ENCODE measurements at regions not wholly inside any gene's neighbourhood (a gene's known extent, or its start where the extent isn't known, plus 50 kb on each side); places are given as distances from the start of the nearest gene placed in this dataset.

DNA sequence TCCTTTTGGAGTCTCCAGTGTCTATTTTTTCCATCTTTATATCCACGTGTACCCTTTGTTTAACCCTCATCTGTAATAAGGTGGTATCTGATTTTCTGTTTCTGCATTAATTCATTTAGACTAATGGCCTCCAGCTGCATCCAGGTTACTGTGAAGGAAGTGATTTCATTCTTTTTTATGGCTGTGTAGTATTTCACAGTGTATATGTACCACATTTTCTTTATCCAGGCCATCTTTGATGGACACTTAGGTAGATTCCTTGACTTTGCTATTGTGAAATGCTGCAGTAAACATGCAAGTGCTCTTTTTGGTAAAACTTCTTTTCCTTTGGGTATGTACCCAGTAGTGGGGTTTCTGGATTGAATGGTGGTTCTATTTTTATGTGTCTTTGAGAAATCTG is 128.0 kb upstream of the MTPN start:
- WGBS = 69% methylated on average over 1 of the region's 1 CpG
- H3K27ac ChIP-seq (ENCODE audit: low read depth in 1 of 2, low read length in 2 of 2) = no peak overlapping the region

DNA sequence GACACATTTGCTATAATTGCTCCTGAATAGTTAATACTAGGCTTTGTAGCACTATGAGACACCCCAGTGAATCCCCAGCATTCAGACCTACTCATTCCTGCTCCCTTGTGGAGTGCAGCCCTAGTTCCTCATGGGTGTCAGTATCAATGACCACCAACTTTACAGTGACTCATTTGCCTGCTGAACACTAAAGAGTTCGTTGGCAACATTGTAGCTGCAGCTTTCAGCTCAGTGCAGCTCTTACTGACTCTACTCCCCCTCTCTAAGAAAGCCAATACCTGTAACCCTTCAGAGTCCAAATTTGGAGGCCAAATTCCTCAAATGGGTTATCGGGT is 127.1 kb upstream of the MTPN start:
- no peaks in the 10 kb centered on the region for H3K27me3 ChIP-seq (ENCODE audit: control insufficient read depth in 4 of 4, insufficient read depth in 4 of 4, low read length in 3 of 4)
- 67% methylated on average over 2 of the region's 2 CpGs for WGBS

More for the DNA sequence above, 128.0 kb upstream of the MTPN start:
- no peak for DNase-seq (ENCODE audit: low spot score)
- Histone ChIP-seq H3K4me1 (ENCODE audit: control insufficient read depth in 4 of 4, insufficient read depth in 4 of 4, low read length in 3 of 4) (no peaks in the 10 kb centered on the region), H3K36me3 (ENCODE audit: control insufficient read depth in 4 of 4, insufficient read depth in 3 of 4, low read depth in 1 of 4, low read length in 3 of 4) (no peaks in the 10 kb centered on the region), H3K9me3 (ENCODE audit: control insufficient read depth in 4 of 4, low read length in 3 of 4) (no peaks in the 10 kb centered on the region), H3K9ac (ENCODE audit: low read depth in 1 of 2, low read length in 2 of 2) (no peak overlapping the region), H3K4me3 (ENCODE audit: low read depth in 1 of 3, low read length in 3 of 3) (no peak overlapping the region), H3K27me3 (ENCODE audit: control insufficient read depth in 4 of 4, insufficient read depth in 4 of 4, low read length in 3 of 4) (no peaks in the 10 kb centered on the region)
- TF ChIP-seq RAD21 (IDR thresholded peaks at IDR 0.05) = no peak
- TF ChIP-seq, protein P1, sequence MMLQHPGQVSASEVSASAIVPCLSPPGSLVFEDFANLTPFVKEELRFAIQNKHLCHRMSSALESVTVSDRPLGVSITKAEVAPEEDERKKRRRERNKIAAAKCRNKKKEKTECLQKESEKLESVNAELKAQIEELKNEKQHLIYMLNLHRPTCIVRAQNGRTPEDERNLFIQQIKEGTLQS (IDR thresholded peaks at IDR 0.05) = no peak
- TF ChIP-seq NR2F2 (IDR thresholded peaks at IDR 0.05) = no peak
- no peak for TF ChIP-seq HNF4A (conservative IDR thresholded peaks at IDR 0.05)
- no peak for TF ChIP-seq HNF4G (IDR thresholded peaks at IDR 0.05)
- TF ChIP-seq FOXA2 (IDR thresholded peaks at IDR 0.05) = no peak

DNA sequence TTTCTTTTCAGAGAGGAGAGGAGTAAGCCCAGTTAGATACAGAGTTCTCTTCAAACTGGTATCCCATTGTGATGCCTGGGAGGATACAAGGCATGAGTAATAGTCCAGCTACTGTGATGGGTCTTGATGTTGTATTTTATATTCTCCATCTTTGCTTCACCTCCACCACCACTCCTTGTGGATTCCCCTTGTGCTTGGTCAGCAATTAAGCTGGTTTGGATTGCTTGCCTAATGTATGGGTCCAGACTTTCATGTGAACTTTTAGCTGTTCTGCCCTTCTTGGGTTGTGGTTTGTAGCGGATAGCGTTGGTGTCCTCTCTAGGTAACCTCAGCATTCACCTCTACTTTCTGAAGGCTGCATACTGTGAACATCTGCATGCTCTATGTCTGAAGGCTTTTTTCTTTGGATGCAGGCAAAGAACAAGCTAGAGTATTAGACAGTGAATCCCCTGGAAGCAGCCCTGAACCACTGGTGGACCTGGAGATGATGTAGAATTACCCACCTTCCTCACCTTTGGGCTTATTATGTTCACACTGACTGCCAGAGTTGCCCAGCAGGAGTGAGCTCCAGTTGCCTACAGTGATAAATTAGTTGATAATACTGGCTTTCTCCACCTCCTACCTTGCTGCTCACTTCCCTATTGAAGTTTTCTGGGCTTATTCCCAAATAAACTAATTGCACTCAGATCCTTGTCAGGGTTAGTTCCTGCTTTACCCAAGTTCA is 126.5 kb upstream of the MTPN start:
- no peak for DNase-seq (ENCODE audit: low spot score)
- no peaks in the 10 kb centered on the region for H3K9me3 ChIP-seq (ENCODE audit: control insufficient read depth in 4 of 4, low read length in 3 of 4)
- 67% methylated on average over 2 of the region's 2 CpGs for WGBS
- TF ChIP-seq YY1 (IDR thresholded peaks at IDR 0.05) (no peak), SP1 (IDR thresholded peaks at IDR 0.05) (no peak), HNF4A (conservative IDR thresholded peaks at IDR 0.05) (no peak), RAD21 (IDR thresholded peaks at IDR 0.05) (no peak), EGR1 (IDR thresholded peaks at IDR 0.05; ENCODE audit: low read depth in 2 of 2) (no peak), RXRA (IDR thresholded peaks at IDR 0.05) (no peak), TAF1 (conservative IDR thresholded peaks at IDR 0.05) (no peak), NR2F2 (IDR thresholded peaks at IDR 0.05) (no peak), GABPA (IDR thresholded peaks at IDR 0.05 in 1 of 2, conservative IDR thresholded peaks at IDR 0.05 in 1 of 2) (no peak)
- TF ChIP-seq, protein P1 (IDR thresholded peaks at IDR 0.05) = no peak
- TF ChIP-seq, protein P2, sequence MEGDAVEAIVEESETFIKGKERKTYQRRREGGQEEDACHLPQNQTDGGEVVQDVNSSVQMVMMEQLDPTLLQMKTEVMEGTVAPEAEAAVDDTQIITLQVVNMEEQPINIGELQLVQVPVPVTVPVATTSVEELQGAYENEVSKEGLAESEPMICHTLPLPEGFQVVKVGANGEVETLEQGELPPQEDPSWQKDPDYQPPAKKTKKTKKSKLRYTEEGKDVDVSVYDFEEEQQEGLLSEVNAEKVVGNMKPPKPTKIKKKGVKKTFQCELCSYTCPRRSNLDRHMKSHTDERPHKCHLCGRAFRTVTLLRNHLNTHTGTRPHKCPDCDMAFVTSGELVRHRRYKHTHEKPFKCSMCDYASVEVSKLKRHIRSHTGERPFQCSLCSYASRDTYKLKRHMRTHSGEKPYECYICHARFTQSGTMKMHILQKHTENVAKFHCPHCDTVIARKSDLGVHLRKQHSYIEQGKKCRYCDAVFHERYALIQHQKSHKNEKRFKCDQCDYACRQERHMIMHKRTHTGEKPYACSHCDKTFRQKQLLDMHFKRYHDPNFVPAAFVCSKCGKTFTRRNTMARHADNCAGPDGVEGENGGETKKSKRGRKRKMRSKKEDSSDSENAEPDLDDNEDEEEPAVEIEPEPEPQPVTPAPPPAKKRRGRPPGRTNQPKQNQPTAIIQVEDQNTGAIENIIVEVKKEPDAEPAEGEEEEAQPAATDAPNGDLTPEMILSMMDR (IDR thresholded peaks at IDR 0.05; ENCODE audit: low read depth, low read length, missing input control) = no peak
- TF ChIP-seq, protein P3, sequence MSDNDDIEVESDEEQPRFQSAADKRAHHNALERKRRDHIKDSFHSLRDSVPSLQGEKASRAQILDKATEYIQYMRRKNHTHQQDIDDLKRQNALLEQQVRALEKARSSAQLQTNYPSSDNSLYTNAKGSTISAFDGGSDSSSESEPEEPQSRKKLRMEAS (IDR thresholded peaks at IDR 0.05) = no peak

More for the DNA sequence above, 127.1 kb upstream of the MTPN start:
- TF ChIP-seq EGR1 (IDR thresholded peaks at IDR 0.05; ENCODE audit: low read depth in 2 of 2) = no peak
- TF ChIP-seq, protein P2 (IDR thresholded peaks at IDR 0.05; ENCODE audit: low read depth, low read length, missing input control) = no peak
- TF ChIP-seq YY1 (IDR thresholded peaks at IDR 0.05) = no peak
- TF ChIP-seq TAF1 (conservative IDR thresholded peaks at IDR 0.05) = no peak
- TF ChIP-seq HNF4A (conservative IDR thresholded peaks at IDR 0.05) = no peak
- no peak for TF ChIP-seq FOXA1 (IDR thresholded peaks at IDR 0.05)
- no peak for TF ChIP-seq NR2F2 (IDR thresholded peaks at IDR 0.05)
- TF ChIP-seq, protein P4, sequence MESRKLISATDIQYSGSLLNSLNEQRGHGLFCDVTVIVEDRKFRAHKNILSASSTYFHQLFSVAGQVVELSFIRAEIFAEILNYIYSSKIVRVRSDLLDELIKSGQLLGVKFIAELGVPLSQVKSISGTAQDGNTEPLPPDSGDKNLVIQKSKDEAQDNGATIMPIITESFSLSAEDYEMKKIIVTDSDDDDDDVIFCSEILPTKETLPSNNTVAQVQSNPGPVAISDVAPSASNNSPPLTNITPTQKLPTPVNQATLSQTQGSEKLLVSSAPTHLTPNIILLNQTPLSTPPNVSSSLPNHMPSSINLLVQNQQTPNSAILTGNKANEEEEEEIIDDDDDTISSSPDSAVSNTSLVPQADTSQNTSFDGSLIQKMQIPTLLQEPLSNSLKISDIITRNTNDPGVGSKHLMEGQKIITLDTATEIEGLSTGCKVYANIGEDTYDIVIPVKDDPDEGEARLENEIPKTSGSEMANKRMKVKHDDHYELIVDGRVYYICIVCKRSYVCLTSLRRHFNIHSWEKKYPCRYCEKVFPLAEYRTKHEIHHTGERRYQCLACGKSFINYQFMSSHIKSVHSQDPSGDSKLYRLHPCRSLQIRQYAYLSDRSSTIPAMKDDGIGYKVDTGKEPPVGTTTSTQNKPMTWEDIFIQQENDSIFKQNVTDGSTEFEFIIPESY (IDR thresholded peaks at IDR 0.05) = no peak
- no peak for TF ChIP-seq FOXA2 (IDR thresholded peaks at IDR 0.05)
- TF ChIP-seq GABPA (IDR thresholded peaks at IDR 0.05 in 1 of 2, conservative IDR thresholded peaks at IDR 0.05 in 1 of 2) = no peak
- no peak for TF ChIP-seq RXRA (IDR thresholded peaks at IDR 0.05)
- TF ChIP-seq SP1 (IDR thresholded peaks at IDR 0.05) = no peak
- Histone ChIP-seq H3K27ac (ENCODE audit: low read depth in 1 of 2, low read length in 2 of 2) (no peak overlapping the region), H3K4me3 (ENCODE audit: low read depth in 1 of 3, low read length in 3 of 3) (no peak overlapping the region), H3K9me3 (ENCODE audit: control insufficient read depth in 4 of 4, low read length in 3 of 4) (no peaks in the 10 kb centered on the region), H3K9ac (ENCODE audit: low read depth in 1 of 2, low read length in 2 of 2) (no peak overlapping the region), H3K4me1 (ENCODE audit: control insufficient read depth in 4 of 4, insufficient read depth in 4 of 4, low read length in 3 of 4) (no peaks in the 10 kb centered on the region), H3K36me3 (ENCODE audit: control insufficient read depth in 4 of 4, insufficient read depth in 3 of 4, low read depth in 1 of 4, low read length in 3 of 4) (no peaks in the 10 kb centered on the region)
- no peak for DNase-seq (ENCODE audit: low spot score)

More for the DNA sequence above, 126.5 kb upstream of the MTPN start:
- H3K4me3 ChIP-seq (ENCODE audit: low read depth in 1 of 3, low read length in 3 of 3) = no peak overlapping the region
- H3K27ac ChIP-seq (ENCODE audit: low read depth in 1 of 2, low read length in 2 of 2) = no peak overlapping the region
- no peaks in the 10 kb centered on the region for H3K36me3 ChIP-seq (ENCODE audit: control insufficient read depth in 4 of 4, insufficient read depth in 3 of 4, low read depth in 1 of 4, low read length in 3 of 4)
- no peaks in the 10 kb centered on the region for H3K4me1 ChIP-seq (ENCODE audit: control insufficient read depth in 4 of 4, insufficient read depth in 4 of 4, low read length in 3 of 4)
- H3K27me3 ChIP-seq (ENCODE audit: control insufficient read depth in 4 of 4, insufficient read depth in 4 of 4, low read length in 3 of 4) = no peaks in the 10 kb centered on the region
- no peak overlapping the region for H3K9ac ChIP-seq (ENCODE audit: low read depth in 1 of 2, low read length in 2 of 2)

All from liver (tissue), 8 donors.